ENCODE measurements at regions not wholly inside any gene's neighbourhood (a gene's known extent, or its start where the extent isn't known, plus 50 kb on each side); places are given as distances from the start of the nearest gene placed in this dataset.
A peak's percentile ranks its signal among the peaks of the same experiment; 100 is the strongest.

DNA sequence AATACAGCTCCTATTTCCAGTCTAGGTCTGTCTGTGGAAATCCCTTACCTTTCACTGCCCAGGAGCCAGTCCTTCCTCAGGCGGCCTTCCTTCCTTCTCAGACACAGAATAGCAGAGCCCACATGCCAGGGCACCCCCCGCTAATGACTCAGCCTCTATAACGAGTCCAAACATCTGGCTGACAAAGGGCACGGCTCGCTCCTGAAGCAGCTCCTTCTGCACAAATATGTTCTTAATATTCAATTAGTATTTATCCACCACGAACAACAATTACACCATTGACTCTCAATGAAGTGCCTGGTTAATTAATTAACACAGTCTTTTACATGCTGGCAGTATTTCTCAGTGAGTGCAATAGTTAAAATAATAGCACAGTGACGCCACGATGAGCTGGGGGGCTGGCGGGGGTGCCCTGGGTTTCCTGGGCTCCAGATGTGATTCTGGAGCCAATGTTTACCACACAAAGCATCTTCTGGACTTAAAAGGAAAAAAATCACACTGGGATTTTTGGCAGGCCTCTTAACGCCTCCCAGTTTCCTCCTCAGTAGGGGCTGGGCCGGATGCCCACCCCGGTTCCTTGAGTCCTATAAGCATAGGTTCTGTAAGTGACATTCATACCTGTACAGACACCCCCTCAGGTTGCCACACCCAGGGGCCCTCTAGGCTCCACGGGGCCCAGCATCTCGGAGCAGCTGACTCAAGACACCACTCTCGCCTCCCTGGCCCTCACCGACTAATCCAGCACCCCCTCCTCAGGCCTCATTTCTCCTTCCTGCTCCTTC lies 158.6 kb upstream of the MLN start:
- TF ChIP-seq CTCF (IDR thresholded peaks at IDR 0.05; ENCODE audit: insufficient read depth, low read depth, low read length), result no peak
- DNase-seq (ENCODE audit: low read depth), result peak; percentile 18
- no peak overlapping the region for H3K4me3 ChIP-seq (ENCODE audit: low read depth, low read length)

DNA sequence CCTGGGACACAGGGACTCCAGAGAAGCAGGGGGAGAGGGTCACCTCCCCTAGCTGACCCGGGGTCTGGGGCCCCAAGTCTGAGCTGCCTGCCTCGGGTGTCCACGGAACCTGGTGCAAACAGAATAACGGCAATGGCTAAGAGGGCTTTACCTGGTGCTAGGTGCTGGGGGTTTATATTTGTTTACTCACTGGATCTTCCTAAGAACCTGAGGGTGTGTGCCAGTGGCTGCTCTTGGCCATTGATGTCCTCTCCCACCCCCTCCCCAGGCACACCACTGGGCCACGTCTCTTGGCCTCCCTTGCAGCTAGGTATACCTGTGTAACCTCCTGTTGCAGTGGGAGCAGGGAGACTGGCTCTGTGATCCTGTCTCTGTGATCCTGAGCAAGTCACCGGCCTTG lies 157.9 kb upstream of the MLN start:
- H3K4me3 ChIP-seq (ENCODE audit: low read depth, low read length), result no peak overlapping the region
- DNase-seq (ENCODE audit: low read depth), result no peak
- TF ChIP-seq CTCF (IDR thresholded peaks at IDR 0.05; ENCODE audit: insufficient read depth, low read depth, low read length), result no peak

DNA sequence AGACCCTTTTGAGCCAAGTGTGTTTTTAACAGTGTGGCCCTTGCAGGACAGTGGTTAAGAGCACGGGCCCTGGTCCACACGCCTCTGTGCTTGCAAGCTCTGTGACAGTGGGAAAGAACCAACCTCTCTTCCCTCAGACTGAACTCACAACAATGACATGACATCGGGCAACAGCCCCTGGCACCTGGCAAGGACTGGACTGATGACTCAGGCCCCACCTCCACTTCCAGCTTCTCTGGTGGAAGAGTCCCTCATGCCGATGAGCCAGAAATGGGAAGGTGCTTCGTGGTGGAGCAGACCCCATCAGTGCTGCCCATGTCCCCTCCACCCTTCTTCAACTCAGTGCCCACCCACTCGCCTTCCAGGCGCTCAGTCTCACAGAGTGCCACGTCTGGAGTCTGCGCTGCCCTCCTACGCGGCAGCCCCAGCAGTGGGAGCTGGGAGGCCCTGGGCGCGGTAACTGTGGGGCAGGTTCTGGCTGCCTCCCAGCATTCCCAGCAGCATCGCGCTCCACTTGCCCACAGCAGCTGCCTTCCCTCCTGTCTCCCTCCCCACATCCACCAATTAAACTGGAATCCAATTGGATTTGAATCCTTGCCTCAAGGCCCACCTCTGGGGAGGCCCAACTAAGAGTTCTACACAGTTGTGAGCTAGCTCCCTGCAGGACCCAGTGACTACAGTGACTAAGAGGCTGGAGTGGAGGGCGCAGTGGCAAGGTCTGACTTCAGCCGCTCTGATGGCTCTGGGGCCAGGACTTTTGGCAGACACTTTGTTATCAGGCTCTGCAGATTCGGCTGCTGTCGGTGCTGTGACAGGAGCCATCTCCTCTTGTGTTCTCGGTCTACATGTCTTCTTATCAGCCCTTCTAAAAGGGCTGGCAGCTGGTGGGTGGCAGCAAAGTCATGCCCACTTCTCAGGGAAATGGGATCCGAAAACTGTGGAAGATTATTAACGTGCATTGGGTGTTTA lies 156.8 kb upstream of the MLN start:
- DNase-seq (ENCODE audit: low read depth), result no peak
- TF ChIP-seq CTCF (IDR thresholded peaks at IDR 0.05; ENCODE audit: insufficient read depth, low read depth, low read length), result no peak
- H3K4me3 ChIP-seq (ENCODE audit: low read depth, low read length), result no peak overlapping the region

DNA sequence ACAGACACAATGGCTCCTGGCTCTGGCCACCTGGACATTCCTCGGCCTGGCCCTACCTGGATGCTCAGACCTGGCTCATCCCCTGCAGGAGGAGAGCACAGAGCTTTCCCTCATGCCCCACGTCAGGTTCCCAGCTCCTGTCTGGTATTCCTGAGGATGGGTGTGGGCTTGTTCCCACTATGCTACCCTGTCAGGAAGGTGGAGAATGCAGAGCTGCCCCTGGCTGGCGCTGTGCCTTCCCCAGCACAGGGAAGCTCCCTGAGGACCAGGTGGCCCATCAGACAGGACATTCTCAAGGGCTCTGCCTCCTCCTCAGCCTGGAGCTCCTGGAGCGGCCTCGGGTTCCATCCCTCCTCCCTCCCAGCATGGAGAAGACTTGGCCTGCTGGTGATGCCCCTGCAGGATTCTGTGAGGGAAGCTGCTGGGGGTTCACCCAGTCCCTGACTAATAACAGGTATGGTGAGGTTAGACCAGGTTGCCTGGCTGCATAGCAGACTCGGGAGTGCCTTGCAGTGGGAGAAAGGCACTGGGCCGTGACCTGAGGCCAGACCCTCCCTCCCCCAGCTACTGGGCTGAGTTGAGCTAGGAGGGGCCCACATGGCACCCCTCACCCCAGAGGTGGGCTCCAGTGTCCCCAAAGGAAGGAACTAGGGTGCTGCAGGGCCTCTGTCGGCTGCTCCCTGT lies 156.0 kb upstream of the MLN start:
- no peak for TF ChIP-seq CTCF (IDR thresholded peaks at IDR 0.05; ENCODE audit: insufficient read depth, low read depth, low read length)
- no peak overlapping the region for H3K4me3 ChIP-seq (ENCODE audit: low read depth, low read length)
- no peak for DNase-seq (ENCODE audit: low read depth)

DNA sequence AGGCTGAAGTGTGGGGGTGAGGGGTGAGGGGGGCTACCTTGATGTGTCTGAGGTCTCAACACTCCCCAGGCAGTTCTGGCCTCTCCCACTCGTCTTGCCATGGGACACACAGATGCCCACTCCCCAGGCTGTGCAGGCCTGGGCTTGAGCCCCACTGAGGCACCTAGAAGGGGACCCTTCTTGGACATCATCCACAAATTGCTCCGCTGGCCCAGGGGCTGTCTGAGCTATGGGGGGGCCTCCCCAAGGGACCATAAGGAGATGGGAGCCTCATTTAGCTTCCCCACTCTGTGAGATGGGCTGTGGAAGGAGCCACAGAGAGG lies 155.5 kb upstream of the MLN start:
- no peak for TF ChIP-seq CTCF (IDR thresholded peaks at IDR 0.05; ENCODE audit: insufficient read depth, low read depth, low read length)

DNA sequence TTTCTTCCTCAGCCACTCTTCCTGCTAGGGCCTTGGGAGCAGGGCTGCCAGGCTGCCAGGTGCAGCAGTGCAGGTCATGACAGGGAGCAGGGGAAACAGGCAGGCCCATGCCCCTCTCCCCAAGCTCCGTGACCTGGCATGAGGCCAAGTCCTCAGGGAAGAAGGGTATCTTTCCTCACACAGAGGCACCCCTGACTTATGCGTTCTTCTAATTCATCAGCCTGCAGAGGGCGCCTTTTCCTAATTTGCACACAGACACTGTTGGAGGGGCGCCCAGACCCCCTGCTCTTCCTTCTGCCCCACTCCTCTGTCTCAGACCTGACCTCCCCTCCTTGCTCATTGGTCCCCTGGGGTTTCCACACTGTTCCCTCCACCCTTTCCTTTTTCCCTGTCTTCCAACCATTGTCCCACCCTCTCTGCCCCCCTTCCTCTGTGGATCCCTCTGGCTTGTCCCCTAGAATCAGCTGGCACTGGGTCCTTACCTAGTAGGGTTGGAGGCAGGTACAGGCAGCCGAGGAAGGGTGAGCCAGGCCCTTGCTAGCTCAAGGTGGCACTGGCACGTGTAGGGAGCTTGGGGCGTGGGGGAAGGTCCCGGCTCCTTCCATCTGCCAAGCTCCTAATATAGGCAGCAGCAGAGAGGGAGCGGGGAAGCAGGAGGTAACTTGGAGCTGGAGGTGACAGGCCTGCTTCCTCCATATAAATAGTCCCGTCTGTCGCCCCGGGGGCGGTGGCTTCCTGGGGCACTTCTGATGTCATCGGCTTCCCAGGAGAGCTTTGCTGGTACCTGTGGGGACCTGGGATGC lies 154.9 kb upstream of the MLN start:
- peak; percentile 4 for DNase-seq (ENCODE audit: low read depth)
- H3K4me3 ChIP-seq (ENCODE audit: low read depth, low read length), result no peak overlapping the region
- peak; percentile 18 for TF ChIP-seq CTCF (IDR thresholded peaks at IDR 0.05; ENCODE audit: insufficient read depth, low read depth, low read length)

More for the DNA sequence above, 155.5 kb upstream of the MLN start:
- no peak overlapping the region for H3K4me3 ChIP-seq (ENCODE audit: low read depth, low read length)
- no peak for DNase-seq (ENCODE audit: low read depth)

Data from fibroblast of villous mesenchyme (primary cell).